ENCODE measurements at regions not wholly inside any gene's neighbourhood (a gene's known extent, or its start where the extent isn't known, plus 50 kb on each side); places are given as distances from the start of the nearest gene placed in this dataset.

DNA sequence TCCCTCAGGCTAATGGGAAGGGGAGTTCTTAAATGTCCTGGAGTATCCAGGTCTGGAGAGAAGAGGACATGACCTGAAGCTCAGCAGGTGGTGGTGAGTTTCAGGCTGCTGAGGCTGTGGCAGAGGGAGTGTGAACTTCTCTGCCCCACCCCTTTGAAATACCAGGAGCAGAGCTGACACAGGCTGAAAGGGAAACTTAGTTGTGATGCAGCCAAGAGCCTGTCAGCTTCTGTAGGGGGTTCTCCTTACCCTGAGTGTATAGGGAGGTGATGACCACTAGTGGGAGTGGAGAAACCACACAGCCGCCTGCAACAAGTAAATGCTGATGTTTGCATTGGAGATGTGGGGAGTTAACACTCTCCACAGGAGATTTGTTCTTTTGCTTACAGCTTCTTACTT lies 152.3 kb downstream of the FCRL5 start:
- no peak overlapping the region for H3K27ac ChIP-seq (ENCODE audit: low read depth, low read length)
- no peak overlapping the region for H3K4me3 ChIP-seq (ENCODE audit: low read depth, low read length)
- no peaks in the 10 kb centered on the region for H3K9me3 ChIP-seq (ENCODE audit: control insufficient read depth, insufficient read depth, low read length)
- no peak for DNase-seq (ENCODE audit: low read depth, low spot score)
- ChIA-PET CTCF (no interaction called here), POLR2A (no interaction called here)
- TF ChIP-seq, protein P1, sequence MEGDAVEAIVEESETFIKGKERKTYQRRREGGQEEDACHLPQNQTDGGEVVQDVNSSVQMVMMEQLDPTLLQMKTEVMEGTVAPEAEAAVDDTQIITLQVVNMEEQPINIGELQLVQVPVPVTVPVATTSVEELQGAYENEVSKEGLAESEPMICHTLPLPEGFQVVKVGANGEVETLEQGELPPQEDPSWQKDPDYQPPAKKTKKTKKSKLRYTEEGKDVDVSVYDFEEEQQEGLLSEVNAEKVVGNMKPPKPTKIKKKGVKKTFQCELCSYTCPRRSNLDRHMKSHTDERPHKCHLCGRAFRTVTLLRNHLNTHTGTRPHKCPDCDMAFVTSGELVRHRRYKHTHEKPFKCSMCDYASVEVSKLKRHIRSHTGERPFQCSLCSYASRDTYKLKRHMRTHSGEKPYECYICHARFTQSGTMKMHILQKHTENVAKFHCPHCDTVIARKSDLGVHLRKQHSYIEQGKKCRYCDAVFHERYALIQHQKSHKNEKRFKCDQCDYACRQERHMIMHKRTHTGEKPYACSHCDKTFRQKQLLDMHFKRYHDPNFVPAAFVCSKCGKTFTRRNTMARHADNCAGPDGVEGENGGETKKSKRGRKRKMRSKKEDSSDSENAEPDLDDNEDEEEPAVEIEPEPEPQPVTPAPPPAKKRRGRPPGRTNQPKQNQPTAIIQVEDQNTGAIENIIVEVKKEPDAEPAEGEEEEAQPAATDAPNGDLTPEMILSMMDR (IDR thresholded peaks at IDR 0.05; ENCODE audit: low read depth, low read length), result no peak
- H3K27me3 ChIP-seq (ENCODE audit: control insufficient read depth, insufficient read depth, low read length), result peaks cover 3% of the 10 kb centered on the region

DNA sequence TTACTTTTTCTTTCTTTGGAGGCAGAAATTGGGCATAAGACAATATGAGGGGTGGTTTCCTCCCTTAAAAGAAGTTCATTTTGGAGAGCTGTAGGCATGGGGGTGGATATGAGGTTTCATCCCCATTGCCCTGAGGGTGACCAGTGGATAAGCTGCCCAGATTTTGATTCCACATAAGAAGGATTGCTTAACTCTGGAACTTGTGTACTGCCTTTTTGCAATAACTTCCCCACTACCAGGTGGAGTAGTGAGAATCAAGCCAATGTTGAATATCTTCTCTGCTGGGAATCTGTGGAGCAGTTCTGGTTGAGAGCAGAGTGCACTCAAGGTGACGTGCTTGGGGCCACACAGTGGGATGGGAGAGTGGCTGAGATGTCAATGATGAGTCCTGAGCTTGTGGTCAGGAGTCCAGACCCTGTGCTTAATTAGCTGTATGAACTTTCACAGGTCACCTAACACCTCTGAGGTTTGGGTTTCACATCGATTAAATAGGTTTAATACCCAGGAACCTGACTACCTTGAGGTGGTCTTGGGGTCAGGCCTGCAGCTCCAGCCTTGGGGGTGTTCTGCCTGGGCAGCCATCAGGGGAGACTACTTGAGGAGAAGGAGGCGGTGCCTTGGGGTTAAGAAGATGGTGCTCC lies 152.9 kb downstream of the FCRL5 start:
- TF ChIP-seq, protein P1 (IDR thresholded peaks at IDR 0.05; ENCODE audit: low read depth, low read length), result no peak
- POLR2A ChIA-PET, result no interaction called here
- H3K4me3 ChIP-seq (ENCODE audit: low read depth, low read length), result no peak overlapping the region
- CTCF ChIA-PET, result no interaction called here
- DNase-seq (ENCODE audit: low read depth, low spot score), result no peak
- H3K9me3 ChIP-seq (ENCODE audit: control insufficient read depth, insufficient read depth, low read length), result no peaks in the 10 kb centered on the region
- no peak overlapping the region for H3K27ac ChIP-seq (ENCODE audit: low read depth, low read length)
- peaks cover 6% of the 10 kb centered on the region for H3K27me3 ChIP-seq (ENCODE audit: control insufficient read depth, insufficient read depth, low read length)

DNA sequence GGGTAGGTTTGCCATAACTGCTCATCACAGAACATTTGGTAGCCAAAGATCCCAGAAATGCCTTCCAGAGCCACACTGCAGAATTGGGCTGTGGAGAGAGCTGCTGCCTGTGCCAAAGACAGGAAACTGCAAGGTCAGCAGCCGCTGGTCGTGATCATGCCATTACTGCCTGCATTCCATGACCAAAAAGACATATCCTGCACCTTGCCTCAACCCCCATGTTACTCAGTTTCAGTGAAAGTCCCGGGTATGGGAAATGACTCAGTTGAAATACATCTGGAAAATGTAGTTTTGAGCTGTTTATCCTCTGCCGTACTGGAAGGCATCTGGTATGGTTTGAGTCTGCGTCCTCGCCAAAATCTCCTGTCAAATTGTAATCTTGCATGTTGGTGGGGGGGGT lies 161.7 kb downstream of the FCRL5 start:
- H3K4me3 ChIP-seq (ENCODE audit: low read depth, low read length), result no peak overlapping the region
- TF ChIP-seq, protein P1 (IDR thresholded peaks at IDR 0.05; ENCODE audit: low read depth, low read length), result no peak
- CTCF ChIA-PET, result interaction anchor here (0.6 to 1.2 kb wide), 3 partner anchors 21 to 1657 kb away, joined by 3 to 4 read pairs (median 4); no protein-coding TSS in a partner anchor
- POLR2A ChIA-PET, result no interaction called here
- peak; percentile 10 for DNase-seq (ENCODE audit: low read depth, low spot score)
- no peaks in the 10 kb centered on the region for H3K9me3 ChIP-seq (ENCODE audit: control insufficient read depth, insufficient read depth, low read length)
- H3K27me3 ChIP-seq (ENCODE audit: control insufficient read depth, insufficient read depth, low read length), result peaks cover 3% of the 10 kb centered on the region
- H3K27ac ChIP-seq (ENCODE audit: low read depth, low read length), result no peak overlapping the region

DNA sequence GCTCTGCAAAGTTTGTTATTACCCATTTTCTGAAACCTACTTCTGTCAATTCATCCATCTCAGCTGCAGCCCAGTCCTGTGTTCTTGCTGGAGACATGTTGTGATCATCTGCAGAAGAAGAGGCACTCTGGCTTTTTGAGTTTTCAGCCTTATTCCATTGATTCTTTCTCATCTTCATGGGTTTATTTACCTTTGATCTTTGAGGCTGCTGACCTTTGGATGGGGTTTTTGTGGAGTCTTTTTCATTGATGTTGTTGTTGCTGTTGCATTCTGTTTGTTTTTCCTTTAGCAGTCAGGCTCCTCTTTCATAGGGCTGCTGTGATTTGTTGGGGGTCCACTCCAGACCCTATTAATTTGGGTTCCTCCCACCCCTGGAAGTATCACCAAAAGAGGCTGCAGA lies 164.3 kb downstream of the FCRL5 start:
- Histone ChIP-seq H3K27ac (ENCODE audit: low read depth, low read length) (no peak overlapping the region), H3K9me3 (ENCODE audit: control insufficient read depth, insufficient read depth, low read length) (no peaks in the 10 kb centered on the region), H3K27me3 (ENCODE audit: control insufficient read depth, insufficient read depth, low read length) (no peaks in the 10 kb centered on the region), H3K4me3 (ENCODE audit: low read depth, low read length) (no peak overlapping the region)
- ChIA-PET POLR2A (no interaction called here), CTCF (no interaction called here)
- TF ChIP-seq, protein P1 (IDR thresholded peaks at IDR 0.05; ENCODE audit: low read depth, low read length), result no peak
- DNase-seq (ENCODE audit: low read depth, low spot score), result no peak

DNA sequence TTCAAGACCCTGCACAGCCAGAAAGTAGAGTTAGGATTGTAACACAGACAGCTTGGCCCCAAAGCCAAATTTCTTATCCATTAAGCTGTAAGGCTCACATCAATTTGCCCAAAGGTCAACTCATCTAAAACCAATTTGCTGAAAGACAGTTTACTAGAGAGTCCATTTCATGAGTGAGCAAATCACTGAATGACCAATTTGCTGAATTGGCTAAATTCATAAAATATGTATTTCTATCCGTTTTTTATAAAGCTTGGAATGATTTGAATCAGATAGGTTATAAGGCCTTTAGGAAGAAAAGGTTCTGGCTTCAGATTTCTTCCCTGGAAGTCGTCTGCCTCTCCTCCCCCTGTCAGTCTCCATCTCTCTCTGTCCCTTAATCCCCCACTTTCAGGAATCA lies 168.1 kb downstream of the FCRL5 start:
- TF ChIP-seq, protein P1 (IDR thresholded peaks at IDR 0.05; ENCODE audit: low read depth, low read length), result no peak
- Histone ChIP-seq H3K4me3 (ENCODE audit: low read depth, low read length) (no peak overlapping the region), H3K27ac (ENCODE audit: low read depth, low read length) (no peak overlapping the region), H3K9me3 (ENCODE audit: control insufficient read depth, insufficient read depth, low read length) (no peaks in the 10 kb centered on the region), H3K27me3 (ENCODE audit: control insufficient read depth, insufficient read depth, low read length) (no peaks in the 10 kb centered on the region)
- ChIA-PET CTCF (interaction anchor here (1.7 kb wide), 1 partner anchor 14 kb away, joined by 4 read pairs; no protein-coding TSS in a partner anchor), POLR2A (no interaction called here)
- no peak for DNase-seq (ENCODE audit: low read depth, low spot score)
